H7 (cell line): ENCODE measurements at regions not wholly inside any gene's neighbourhood (a gene's known extent, or its start where the extent isn't known, plus 50 kb on each side); places are given as distances from the start of the nearest gene placed in this dataset.
A peak's percentile ranks its signal among the peaks of the same experiment; 100 is the strongest.

Experiments
- DNase-seq: peaks from one replicate; pipeline ENCODE4 v3.0.0; 2012
- H3K27me3 ChIP-seq: 2 replicates; pipeline ENCODE4 v1.6.0; 2011; ENCODE audit warnings: mild to moderate bottlenecking, low read length; ENCODE audit not compliant: control insufficient read depth, insufficient read depth
- H3K36me3 ChIP-seq: replicated peaks from 2 replicates; pipeline ENCODE4 v1.5.1; 2011; ENCODE audit warnings: low read length; ENCODE audit not compliant: control insufficient read depth, insufficient read depth
- H3K4me3 ChIP-seq: 2 replicates; pipeline ENCODE4 v1.5.1; 2011; ENCODE audit warnings: low read depth, mild to moderate bottlenecking, control low read depth, low read length, moderate library complexity; ENCODE audit not compliant: insufficient read depth

- Histone ChIP-seq H3K4me3 (no peak overlapping the region), H3K27me3 (no peaks in the 10 kb centered on the region), H3K36me3 (no peaks in the 10 kb centered on the region)
- no peak for DNase-seq
Observed at GRCh38 chr21:33985117-33986050, 69.8 kb upstream of the ATP5PO start.

- no peak overlapping the region for H3K4me3 ChIP-seq
- no peak for DNase-seq
- no peaks in the 10 kb centered on the region for H3K27me3 ChIP-seq
- no peaks in the 10 kb centered on the region for H3K36me3 ChIP-seq
Observed at GRCh38 chr21:33984021-33984481, 68.4 kb upstream of the ATP5PO start.

- Histone ChIP-seq H3K27me3 (no peaks in the 10 kb centered on the region), H3K36me3 (no peaks in the 10 kb centered on the region), H3K4me3 (no peak overlapping the region)
- no peak for DNase-seq
Observed at GRCh38 chr21:33981391-33982101, 65.9 kb upstream of the ATP5PO start.

GRCh38 chr21:33980276-33980916 is 64.8 kb upstream of the ATP5PO start:
- DNase-seq, result no peak
- Histone ChIP-seq H3K4me3 (no peak overlapping the region), H3K27me3 (no peaks in the 10 kb centered on the region), H3K36me3 (no peaks in the 10 kb centered on the region)

- H3K36me3 ChIP-seq, result no peaks in the 10 kb centered on the region
- H3K27me3 ChIP-seq, result no peaks in the 10 kb centered on the region
- no peak overlapping the region for H3K4me3 ChIP-seq
- DNase-seq, result no peak
Observed at GRCh38 chr21:33978585-33978984, 63.0 kb upstream of the ATP5PO start.

GRCh38 chr21:33977721-33978369 is 62.2 kb upstream of the ATP5PO start:
- no peak for DNase-seq
- H3K36me3 ChIP-seq, result no peaks in the 10 kb centered on the region
- H3K27me3 ChIP-seq, result no peaks in the 10 kb centered on the region
- H3K4me3 ChIP-seq, result no peak overlapping the region

- Histone ChIP-seq H3K4me3 (no peak overlapping the region), H3K27me3 (no peaks in the 10 kb centered on the region), H3K36me3 (no peaks in the 10 kb centered on the region)
- DNase-seq, result no peak
Observed at GRCh38 chr21:33977017-33977720, 61.6 kb upstream of the ATP5PO start.

- Histone ChIP-seq H3K27me3 (no peaks in the 10 kb centered on the region), H3K36me3 (no peaks in the 10 kb centered on the region), H3K4me3 (no peak overlapping the region)
- DNase-seq, result peak; percentile 46
Observed at GRCh38 chr21:33976082-33977016, 60.7 kb upstream of the ATP5PO start.

- Histone ChIP-seq H3K36me3 (no peaks in the 10 kb centered on the region), H3K4me3 (no peak overlapping the region), H3K27me3 (no peaks in the 10 kb centered on the region)
- no peak for DNase-seq
Observed at GRCh38 chr21:33975548-33976081, 60.0 kb upstream of the ATP5PO start.

- H3K4me3 ChIP-seq, result no peak overlapping the region
- no peaks in the 10 kb centered on the region for H3K36me3 ChIP-seq
- no peaks in the 10 kb centered on the region for H3K27me3 ChIP-seq
- no peak for DNase-seq
Observed at GRCh38 chr21:33974513-33975468, 59.2 kb upstream of the ATP5PO start.

GRCh38 chr21:33973268-33973667 is 57.7 kb upstream of the ATP5PO start:
- H3K27me3 ChIP-seq, result no peaks in the 10 kb centered on the region
- no peak for DNase-seq
- no peak overlapping the region for H3K4me3 ChIP-seq
- no peaks in the 10 kb centered on the region for H3K36me3 ChIP-seq

GRCh38 chr21:33972539-33972938 is 56.9 kb upstream of the ATP5PO start:
- no peak overlapping the region for H3K4me3 ChIP-seq
- no peak for DNase-seq
- H3K36me3 ChIP-seq, result no peaks in the 10 kb centered on the region
- H3K27me3 ChIP-seq, result no peaks in the 10 kb centered on the region
